K562 (cell line): ENCODE measurements at regions not wholly inside any gene's neighbourhood (a gene's known extent, or its start where the extent isn't known, plus 50 kb on each side); places are given as distances from the start of the nearest gene placed in this dataset.

Experiments used
- ATAC-seq: fragments of 200-7000 bp; cut with Tn5 transposase; 3 replicates; pipeline ENCODE4 v1.9.1; 2020; ENCODE audit warnings: moderate library complexity
- BruUV-seq: library from RNA; stranded (reverse); fragments of 400-500 nt; replicated peaks from 2 replicates; lab custom pipeline; 2021; lab: Mats Ljungman, UMichigan
- CTCF ChIA-PET: fragments of 300-600 bp; formaldehyde crosslinking; extraction: SDS; loops from one replicate; lab custom pipeline; 2021; ENCODE audit warnings: low intra/inter-chr PET ratio; lab: Yijun Ruan, JAX
- POLR2A ChIA-PET: fragments of 300-600, 350-650 bp; sonication (Branson Sonifier 250); formaldehyde crosslinking; extraction: SDS; loops from one replicate; lab custom pipeline; 2021; ENCODE audit warnings: antibody characterized with exemption, inconsistent platforms; lab: Yijun Ruan, JAX
- DNase-seq, 4 experiments: peaks; one replicate each; pipeline versions ENCODE4 v3.0.0 to v3.0.0-alpha.2; 2011 to 2018; ENCODE audit warnings: low spot score in 3 of 4, mixed read lengths in 3 of 4; ENCODE audit errors: extremely low read depth in 1 of 4
- FAIRE-seq: peaks from 2 replicates; lab custom pipeline; 2011; peaks lifted over from hg19 to GRCh38; lab: Jason Lieb, UNC
- H2AFZ ChIP-seq: 2 replicates; pipeline ENCODE4 v1.6.0; 2011; ENCODE audit warnings: low read depth, low read length, control low read depth, inconsistent platforms
- H3K27ac ChIP-seq: fragments of 200-600 bp; 3 replicates; pipeline ENCODE4 v1.8.0; 2011; ENCODE audit warnings: low read depth, mild to moderate bottlenecking, control low read depth, inconsistent platforms, low read length, moderate library complexity, mixed read lengths; ENCODE audit errors: extremely low read depth
- H3K27me3 ChIP-seq, 2 experiments: fragments of 300-600 bp in 1 of 2; 2 replicates in 1 of 2; 3 replicates in 1 of 2; pipeline versions ENCODE4 v1.6.0 to v1.8.0; 2011; ENCODE audit warnings: inconsistent platforms in 2 of 2, low read length in 2 of 2, mild to moderate bottlenecking in 1 of 2, mixed read lengths in 1 of 2, moderate library complexity in 1 of 2; ENCODE audit not compliant: control insufficient read depth in 2 of 2, insufficient read depth in 2 of 2
- H3K36me3 ChIP-seq: fragments of 300-600 bp; 3 replicates; pipeline ENCODE4 v1.8.0; 2011; ENCODE audit warnings: mild to moderate bottlenecking, low read length, inconsistent platforms; ENCODE audit not compliant: control insufficient read depth, insufficient read depth
- H3K4me1 ChIP-seq, 2 experiments: fragments of 200-600 bp in 1 of 2; replicated peaks in 1 of 2; 2 replicates in 1 of 2; 3 replicates in 1 of 2; pipeline versions ENCODE4 v1.5.1 to v1.8.0; 2011; ENCODE audit warnings: inconsistent platforms in 2 of 2, low read length in 2 of 2, mild to moderate bottlenecking in 1 of 2, mixed read lengths in 1 of 2, moderate library complexity in 1 of 2; ENCODE audit not compliant: control insufficient read depth in 2 of 2, insufficient read depth in 2 of 2
- H3K4me2 ChIP-seq: 2 replicates; pipeline ENCODE4 v1.6.1; 2011; ENCODE audit warnings: low read length, control low read depth, inconsistent platforms, mixed read lengths; ENCODE audit not compliant: insufficient read depth
- H3K4me3 ChIP-seq: fragments of 200-600 bp; sonication (generic), shearing (Covaris generic); 2 replicates; pipeline ENCODE4 v1.5.1; 2016; ENCODE audit warnings: control low read depth, inconsistent platforms
- H3K79me2 ChIP-seq: fragments of 200-600 bp; 3 replicates; pipeline ENCODE4 v1.8.0; 2011; ENCODE audit warnings: low read length, inconsistent platforms; ENCODE audit not compliant: control insufficient read depth, insufficient read depth
- H3K9ac ChIP-seq, 2 experiments: 2 replicates each; pipeline versions ENCODE4 v1.6.0 to v1.6.1; 2011; ENCODE audit warnings: low read depth in 2 of 2, low read length in 2 of 2, control low read depth in 1 of 2, inconsistent platforms in 1 of 2, mild to moderate bottlenecking in 1 of 2, mixed read lengths in 1 of 2; ENCODE audit not compliant: insufficient read depth in 1 of 2
- H3K9me1 ChIP-seq: one replicate; pipeline ENCODE4 v1.6.0; 2011; ENCODE audit warnings: inconsistent platforms, mild to moderate bottlenecking, low read length, moderate library complexity; ENCODE audit not compliant: control insufficient read depth, insufficient read depth
- H3K9me3 ChIP-seq: replicated peaks from 2 replicates; pipeline ENCODE4 v1.5.1; 2011; ENCODE audit warnings: low read depth, low read length, inconsistent platforms; ENCODE audit not compliant: control insufficient read depth, insufficient read depth
- H4K20me1 ChIP-seq: replicated peaks from 2 replicates; pipeline ENCODE4 v1.6.1; 2011; ENCODE audit warnings: low read length, inconsistent platforms, mixed read lengths; ENCODE audit not compliant: control insufficient read depth, insufficient read depth
- ARID1B ChIP-seq: fragments of 450-650 bp; IDR thresholded peaks from 2 replicates; pipeline ENCODE4 v1.6.1; 2016; ENCODE audit warnings: antibody characterized with exemption, mild to moderate bottlenecking, inconsistent platforms
- DIDO1 ChIP-seq: fragments of 450-650 bp; IDR thresholded peaks from 2 replicates; pipeline ENCODE4 v1.6.1; 2016; ENCODE audit warnings: low read depth, missing biosample characterization, missing genetic modification characterization
- E2F1 ChIP-seq: sonication (generic); formaldehyde crosslinking; IDR thresholded peaks from 2 replicates; pipeline ENCODE4 v1.8.1; 2023; ENCODE audit warnings: mild to moderate bottlenecking, missing genetic modification reagents, moderate library complexity
- HMGN3 ChIP-seq: IDR thresholded peaks from 2 replicates; pipeline ENCODE4 v1.6.1; 2011; ENCODE audit warnings: borderline replicate concordance, low read depth, mild to moderate bottlenecking, mixed read lengths, low read length; ENCODE audit not compliant: insufficient read length; ENCODE audit errors: extremely low read depth
- KLF1 ChIP-seq: fragments of 450-650 bp; IDR thresholded peaks from 2 replicates; pipeline ENCODE4 v1.6.1; 2016; ENCODE audit warnings: missing genetic modification characterization, missing compliant biosample characterization
- KLF10 ChIP-seq: fragments of 250-450 bp; sonication (Bioruptor Pico); IDR thresholded peaks from 2 replicates; pipeline ENCODE4 v1.6.1; 2021; ENCODE audit warnings: matching md5 sums
- ZBTB34 ChIP-seq: fragments of 250-450 bp; sonication (Bioruptor Pico); IDR thresholded peaks from 2 replicates; pipeline ENCODE4 v1.8.0; 2021; ENCODE audit warnings: mild to moderate bottlenecking, moderate library complexity
- WGBS: fragments of 100-300 bp; shearing (Covaris generic); methylation state at CpG from one replicate; pipeline ENCODE4 v1.1.6; 2016; ENCODE audit warnings: low coverage, mixed read lengths; ENCODE audit not compliant: insufficient coverage; ENCODE audit errors: missing lambda C conversion rate; 5-methylcytosine and 5-hydroxymethylcytosine counted together
- in situ Hi-C: fragments of 300-500 bp; cut with MboI; formaldehyde crosslinking; loops from 4 replicates; pipeline ENCODE4 v1.15.0; 2018; ENCODE audit warnings: inconsistent platforms, mixed read lengths
- intact Hi-C: fragments of 100-400 bp; cut with micrococcal nuclease; formaldehyde crosslinking; loops from 2 replicates; pipeline ENCODE4 v1.14.2; 2022
- TF ChIP-seq, protein P1 (sequence below): fragments of 200-400 bp; formaldehyde crosslinking; IDR thresholded peaks from 2 replicates; pipeline ENCODE4 v1.6.1; 2017; ENCODE audit warnings: mild to moderate bottlenecking, low read depth, low read length, moderate library complexity

- H4K20me1 ChIP-seq: 0 out of 2 replicates have a peak, but pooled peaks cover 5% of the 10 kb centered on the region
- DNase-seq (no peak), FAIRE-seq (no peak), ATAC-seq (no peak)
- H3K9me3 ChIP-seq: no peaks in the 10 kb centered on the region
- H2AFZ ChIP-seq: no peak overlapping the region
- H3K4me2 ChIP-seq: no peak overlapping the region
- H3K36me3 ChIP-seq: no peaks in the 10 kb centered on the region
- TF ChIP-seq ZBTB34 (CRISPR knock-in tag): no peak
- no peak for TF ChIP-seq HMGN3
- TF ChIP-seq, protein P1, sequence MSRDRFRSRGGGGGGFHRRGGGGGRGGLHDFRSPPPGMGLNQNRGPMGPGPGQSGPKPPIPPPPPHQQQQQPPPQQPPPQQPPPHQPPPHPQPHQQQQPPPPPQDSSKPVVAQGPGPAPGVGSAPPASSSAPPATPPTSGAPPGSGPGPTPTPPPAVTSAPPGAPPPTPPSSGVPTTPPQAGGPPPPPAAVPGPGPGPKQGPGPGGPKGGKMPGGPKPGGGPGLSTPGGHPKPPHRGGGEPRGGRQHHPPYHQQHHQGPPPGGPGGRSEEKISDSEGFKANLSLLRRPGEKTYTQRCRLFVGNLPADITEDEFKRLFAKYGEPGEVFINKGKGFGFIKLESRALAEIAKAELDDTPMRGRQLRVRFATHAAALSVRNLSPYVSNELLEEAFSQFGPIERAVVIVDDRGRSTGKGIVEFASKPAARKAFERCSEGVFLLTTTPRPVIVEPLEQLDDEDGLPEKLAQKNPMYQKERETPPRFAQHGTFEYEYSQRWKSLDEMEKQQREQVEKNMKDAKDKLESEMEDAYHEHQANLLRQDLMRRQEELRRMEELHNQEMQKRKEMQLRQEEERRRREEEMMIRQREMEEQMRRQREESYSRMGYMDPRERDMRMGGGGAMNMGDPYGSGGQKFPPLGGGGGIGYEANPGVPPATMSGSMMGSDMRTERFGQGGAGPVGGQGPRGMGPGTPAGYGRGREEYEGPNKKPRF: no peak
- no peak for TF ChIP-seq DIDO1 (tag)
- TF ChIP-seq E2F1 (CRISPR knock-in tag): no peak
- TF ChIP-seq KLF1 (tag): no peak
- TF ChIP-seq ARID1B: no peak
- TF ChIP-seq KLF10: no peak
- BruUV-seq: no TSS peak
- H3K9ac ChIP-seq: no peak overlapping the region
- H3K27ac ChIP-seq: no peak overlapping the region
- H3K27me3 ChIP-seq: peaks cover 15 to 52% of the 10 kb centered on the region in 2 experiments; a peak in 4 of 5 replicates
- no peaks in the 10 kb centered on the region for H3K9me1 ChIP-seq
- ChIA-PET POLR2A (interaction anchor here (0.6 to 0.8 kb wide), 2 partner anchors 20 to 490 kb away, joined by 3 to 4 read pairs; no protein-coding TSS in a partner anchor), CTCF (no interaction called here)
- H3K4me1 ChIP-seq: no peaks in the 10 kb centered on the region
- in situ Hi-C loops (loop anchor here (10.0 kb wide), 1 partner anchor 251 kb away; no protein-coding TSS in a partner anchor), intact Hi-C loops (no loop called here)
- H3K79me2 ChIP-seq: no peaks in the 10 kb centered on the region
- WGBS: 6% methylated on average over 2 of the region's 2 CpGs
- H3K4me3 ChIP-seq: no peak overlapping the region
These were observed 135.5 kb downstream of the MGAT5B start for GRCh38 chr17:77003699-77004098.
